ENCODE measurements at regions not wholly inside any gene's neighbourhood (a gene's known extent, or its start where the extent isn't known, plus 50 kb on each side); places are given as distances from the start of the nearest gene placed in this dataset.

GRCh38 chr5:3299441-3299840 is 296.2 kb upstream of the IRX1 start:
- TF ChIP-seq POLR2AphosphoS5 (IDR thresholded peaks at IDR 0.05), result no peak
- no peak for TF ChIP-seq POLR2A (IDR thresholded peaks at IDR 0.05)

Measured in breast epithelium (tissue), 3 donors.